ENCODE measurements at regions not wholly inside any gene's neighbourhood (a gene's known extent, or its start where the extent isn't known, plus 50 kb on each side); places are given as distances from the start of the nearest gene placed in this dataset.

DNA sequence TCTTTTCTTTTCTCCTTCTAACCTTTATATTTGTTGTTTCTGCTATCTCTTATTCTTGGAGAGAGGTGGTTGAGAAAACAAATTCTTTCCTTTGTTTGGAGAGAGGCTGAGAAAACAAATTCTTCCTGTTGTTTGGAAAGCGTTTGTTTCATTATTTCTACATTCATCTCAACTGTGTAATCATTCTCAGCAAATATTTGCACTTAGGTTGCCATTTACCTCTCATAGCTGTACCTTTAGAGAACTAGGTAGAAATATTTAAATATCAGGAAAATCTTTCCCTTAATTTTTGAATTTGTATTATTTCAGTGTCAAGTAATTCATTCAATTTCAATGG lies 1824.4 kb upstream of the CDH9 start:
- TF ChIP-seq, protein P1, sequence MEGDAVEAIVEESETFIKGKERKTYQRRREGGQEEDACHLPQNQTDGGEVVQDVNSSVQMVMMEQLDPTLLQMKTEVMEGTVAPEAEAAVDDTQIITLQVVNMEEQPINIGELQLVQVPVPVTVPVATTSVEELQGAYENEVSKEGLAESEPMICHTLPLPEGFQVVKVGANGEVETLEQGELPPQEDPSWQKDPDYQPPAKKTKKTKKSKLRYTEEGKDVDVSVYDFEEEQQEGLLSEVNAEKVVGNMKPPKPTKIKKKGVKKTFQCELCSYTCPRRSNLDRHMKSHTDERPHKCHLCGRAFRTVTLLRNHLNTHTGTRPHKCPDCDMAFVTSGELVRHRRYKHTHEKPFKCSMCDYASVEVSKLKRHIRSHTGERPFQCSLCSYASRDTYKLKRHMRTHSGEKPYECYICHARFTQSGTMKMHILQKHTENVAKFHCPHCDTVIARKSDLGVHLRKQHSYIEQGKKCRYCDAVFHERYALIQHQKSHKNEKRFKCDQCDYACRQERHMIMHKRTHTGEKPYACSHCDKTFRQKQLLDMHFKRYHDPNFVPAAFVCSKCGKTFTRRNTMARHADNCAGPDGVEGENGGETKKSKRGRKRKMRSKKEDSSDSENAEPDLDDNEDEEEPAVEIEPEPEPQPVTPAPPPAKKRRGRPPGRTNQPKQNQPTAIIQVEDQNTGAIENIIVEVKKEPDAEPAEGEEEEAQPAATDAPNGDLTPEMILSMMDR (IDR thresholded peaks at IDR 0.05): no peak
- TF ChIP-seq POLR2AphosphoS5 (IDR thresholded peaks at IDR 0.05): no peak
